SH-SY5Y (cell line): ENCODE measurements at regions not wholly inside any gene's neighbourhood (a gene's known extent, or its start where the extent isn't known, plus 50 kb on each side); places are given as distances from the start of the nearest gene placed in this dataset.

Source experiments
- GATA2 ChIP-seq: IDR thresholded peaks from 2 replicates; pipeline ENCODE4 v1.6.1; 2011; ENCODE audit warnings: mild to moderate bottlenecking, low read depth, low read length
- GATA3 ChIP-seq: IDR thresholded peaks from 2 replicates; pipeline ENCODE4 v1.6.1; 2011; ENCODE audit warnings: low read depth, mild to moderate bottlenecking, low read length, moderate library complexity

GRCh38 chr9:87435189-87435880 lies 62.3 kb upstream of the DAPK1 start:
- no peak for TF ChIP-seq GATA3
- no peak for TF ChIP-seq GATA2
